ENCODE measurements at regions not wholly inside any gene's neighbourhood (a gene's known extent, or its start where the extent isn't known, plus 50 kb on each side); places are given as distances from the start of the nearest gene placed in this dataset.

GRCh38 chr15:93173369-93173768 is 84.4 kb upstream of the RGMA start:
- no peak for ATAC-seq
- TF ChIP-seq CSRNP3 (CRISPR knock-in tag; IDR thresholded peaks at IDR 0.05) (no peak), CREB5 (CRISPR knock-in tag; IDR thresholded peaks at IDR 0.05; ENCODE audit: low read depth) (no peak), ARNTL (CRISPR knock-in tag; IDR thresholded peaks at IDR 0.05; ENCODE audit: borderline replicate concordance, low read depth) (no peak), TCF4 (CRISPR knock-in tag; IDR thresholded peaks at IDR 0.05; ENCODE audit: borderline replicate concordance) (no peak), TOX (CRISPR knock-in tag; IDR thresholded peaks at IDR 0.05; ENCODE audit: borderline replicate concordance) (no peak), PATZ1 (CRISPR knock-in tag; IDR thresholded peaks at IDR 0.05; ENCODE audit: borderline replicate concordance) (no peak), BACH2 (CRISPR knock-in tag; IDR thresholded peaks at IDR 0.05; ENCODE audit: borderline replicate concordance) (no peak), POU6F1 (CRISPR knock-in tag; IDR thresholded peaks at IDR 0.05; ENCODE audit: borderline replicate concordance, low read depth) (no peak), OSR1 (CRISPR knock-in tag; IDR thresholded peaks at IDR 0.05) (no peak), ZC3H10 (CRISPR knock-in tag; IDR thresholded peaks at IDR 0.05) (no peak), CSDC2 (CRISPR knock-in tag; IDR thresholded peaks at IDR 0.05) (no peak), ZNF565 (CRISPR knock-in tag; conservative IDR thresholded peaks at IDR 0.05; ENCODE audit: low read depth) (no peak), TSHZ2 (CRISPR knock-in tag; IDR thresholded peaks at IDR 0.05) (no peak)

GRCh38 chr15:93171476-93171875 is 82.5 kb upstream of the RGMA start:
- no peak for ATAC-seq

More at GRCh38 chr15:93171476-93171875, 82.5 kb upstream of the RGMA start:
- TF ChIP-seq CSRNP3 (CRISPR knock-in tag; IDR thresholded peaks at IDR 0.05) (no peak), TSHZ2 (CRISPR knock-in tag; IDR thresholded peaks at IDR 0.05) (no peak), ZNF8 (CRISPR knock-in tag; IDR thresholded peaks at IDR 0.05) (no peak), ISL1 (CRISPR knock-in tag; IDR thresholded peaks at IDR 0.05) (no peak), TCF4 (CRISPR knock-in tag; IDR thresholded peaks at IDR 0.05; ENCODE audit: borderline replicate concordance) (no peak), RARB (CRISPR knock-in tag; IDR thresholded peaks at IDR 0.05) (no peak), ZNF565 (CRISPR knock-in tag; conservative IDR thresholded peaks at IDR 0.05; ENCODE audit: low read depth) (no peak), CSDC2 (CRISPR knock-in tag; IDR thresholded peaks at IDR 0.05) (no peak), ZNF70 (CRISPR knock-in tag; IDR thresholded peaks at IDR 0.05) (no peak), TOX (CRISPR knock-in tag; IDR thresholded peaks at IDR 0.05; ENCODE audit: borderline replicate concordance) (no peak), ZFP3 (CRISPR knock-in tag; IDR thresholded peaks at IDR 0.05) (no peak), OSR1 (CRISPR knock-in tag; IDR thresholded peaks at IDR 0.05) (no peak), SNAI2 (CRISPR knock-in tag; IDR thresholded peaks at IDR 0.05) (no peak), BACH2 (CRISPR knock-in tag; IDR thresholded peaks at IDR 0.05; ENCODE audit: borderline replicate concordance) (no peak)
